Keratinocyte (primary cell): ENCODE measurements at regions not wholly inside any gene's neighbourhood (a gene's known extent, or its start where the extent isn't known, plus 50 kb on each side); places are given as distances from the start of the nearest gene placed in this dataset.
A peak's percentile ranks its signal among the peaks of the same experiment; 100 is the strongest.

Source experiments
- DNase-seq: peaks from one replicate; pipeline ENCODE4 v3.0.0-alpha.2; 2011; ENCODE audit warnings: low read depth, missing footprints, low spot score
- FAIRE-seq: peaks from 2 replicates; lab custom pipeline; 2011; peaks lifted over from hg19 to GRCh38; lab: Jason Lieb, UNC
- H2AFZ ChIP-seq: 2 replicates; pipeline ENCODE4 v1.6.0; 2012; ENCODE audit warnings: low read length, control low read depth, inconsistent platforms; ENCODE audit not compliant: control insufficient read depth
- H3K27ac ChIP-seq: 2 replicates; pipeline ENCODE4 v1.5.1; 2011; ENCODE audit warnings: low read length; ENCODE audit not compliant: control insufficient read depth, insufficient read depth
- H3K27me3 ChIP-seq: 3 replicates; pipeline ENCODE4 v1.6.0; 2011; ENCODE audit warnings: low read length; ENCODE audit not compliant: control insufficient read depth, insufficient read depth; ENCODE audit errors: extremely low read depth
- H3K36me3 ChIP-seq, 2 experiments: 2 replicates in 1 of 2; 3 replicates in 1 of 2; pipeline ENCODE4 v1.5.1; 2011; ENCODE audit warnings: low read length in 2 of 2, mild to moderate bottlenecking in 1 of 2; ENCODE audit not compliant: control insufficient read depth in 2 of 2, insufficient read depth in 2 of 2; ENCODE audit errors: extremely low read depth in 1 of 2
- H3K4me1 ChIP-seq: 3 replicates; pipeline ENCODE4 v1.5.1; 2011; ENCODE audit warnings: low read length; ENCODE audit not compliant: control insufficient read depth, insufficient read depth; ENCODE audit errors: extremely low read depth
- H3K4me2 ChIP-seq: 3 replicates; pipeline ENCODE4 v1.6.0; 2011; ENCODE audit warnings: low read depth, low read length; ENCODE audit not compliant: control insufficient read depth, insufficient read depth; ENCODE audit errors: extremely low read depth
- H3K4me3 ChIP-seq, 3 experiments: fragments of 200-600 bp in 1 of 3; sonication (generic) in 1 of 3; 2 replicates in 2 of 3; 3 replicates in 1 of 3; pipeline ENCODE4 v1.5.1; 2011 to 2016; ENCODE audit warnings: low read length in 3 of 3, mild to moderate bottlenecking in 3 of 3, control low read depth in 2 of 3, inconsistent platforms in 1 of 3, low read depth in 1 of 3, mixed read lengths in 1 of 3, mixed run types in 1 of 3, moderate library complexity in 1 of 3; ENCODE audit not compliant: control insufficient read depth in 2 of 3, insufficient read depth in 2 of 3; ENCODE audit errors: extremely low read depth in 1 of 3
- H3K79me2 ChIP-seq: 2 replicates; pipeline ENCODE4 v1.6.0; 2012; ENCODE audit warnings: low read length; ENCODE audit not compliant: control insufficient read depth, insufficient read depth
- H3K9ac ChIP-seq: 3 replicates; pipeline ENCODE4 v1.6.0; 2011; ENCODE audit warnings: low read length; ENCODE audit not compliant: control insufficient read depth, insufficient read depth; ENCODE audit errors: extremely low read depth
- H3K9me1 ChIP-seq: 3 replicates; pipeline ENCODE4 v1.6.0; 2011; ENCODE audit warnings: low read length; ENCODE audit not compliant: control insufficient read depth, insufficient read depth; ENCODE audit errors: extremely low read depth
- H3K9me3 ChIP-seq: 2 replicates; pipeline ENCODE4 v1.5.1; 2012; ENCODE audit warnings: low read depth, low read length; ENCODE audit not compliant: control insufficient read depth
- H4K20me1 ChIP-seq: 3 replicates; pipeline ENCODE4 v1.6.0; 2011; ENCODE audit warnings: low read length; ENCODE audit not compliant: control insufficient read depth, insufficient read depth; ENCODE audit errors: extremely low read depth
- CTCF ChIP-seq, 3 experiments: IDR thresholded peaks in 1 of 3; conservative IDR thresholded peaks in 1 of 3; optimal IDR thresholded peaks in 1 of 3; 2 replicates in 2 of 3; 3 replicates in 1 of 3; pipeline versions ENCODE3 to v1.5.1; 2011; ENCODE audit warnings: low read length in 3 of 3, mild to moderate bottlenecking in 3 of 3, moderate library complexity in 2 of 3, control low read depth in 1 of 3, inconsistent platforms in 1 of 3; ENCODE audit not compliant: insufficient read depth in 2 of 3; ENCODE audit errors: extremely low read depth in 1 of 3
- EZH2 ChIP-seq: IDR thresholded peaks from one replicate; pipeline ENCODE4 v1.6.1; 2012; ENCODE audit warnings: inconsistent platforms, mild to moderate bottlenecking, low read length, moderate library complexity
- dilution Hi-C: fragments of 300-500 bp; cut with MboI; formaldehyde crosslinking; loops from one replicate; pipeline ENCODE4 v1.7.0; 2020; ENCODE audit warnings: low sequenced_read_pairs; ENCODE audit not compliant: extremely low pct_ligation_motif_present

- dilution Hi-C loops: no loop called here
- no peaks in the 10 kb centered on the region for H4K20me1 ChIP-seq
- DNase-seq: no peak
- no peak overlapping the region for H3K4me2 ChIP-seq
- H3K4me1 ChIP-seq: no peaks in the 10 kb centered on the region
- H3K27me3 ChIP-seq: no peaks in the 10 kb centered on the region
- H3K27ac ChIP-seq: no peak overlapping the region
- TF ChIP-seq CTCF (optimal IDR thresholded peaks at IDR 0.05 in 1 of 3, IDR thresholded peaks at IDR 0.05 in 1 of 3, conservative IDR thresholded peaks at IDR 0.05 in 1 of 3; ENCODE audit: extremely low read depth in 1 of 3, insufficient read depth in 2 of 3, low read length in 3 of 3) (peak in 1 of 3 experiments; percentile 31), EZH2 (no peak)
- no peaks in the 10 kb centered on the region for H3K9me1 ChIP-seq
- H2AFZ ChIP-seq: no peak overlapping the region
- H3K9ac ChIP-seq: no peak overlapping the region
- H3K4me3 ChIP-seq: no peak overlapping the region
- FAIRE-seq: no peak
- H3K36me3 ChIP-seq: no peaks in the 10 kb centered on the region
- no peaks in the 10 kb centered on the region for H3K9me3 ChIP-seq
- no peaks in the 10 kb centered on the region for H3K79me2 ChIP-seq
These were observed 147.4 kb upstream of the PUM3 start for GRCh38 chr9:2991292-2991691.

GRCh38 chr9:2987679-2988078, 143.8 kb upstream of the PUM3 start:
- FAIRE-seq (no peak), DNase-seq (no peak)
- H3K4me2 ChIP-seq: no peak overlapping the region
- no peak overlapping the region for H2AFZ ChIP-seq
- no peaks in the 10 kb centered on the region for H4K20me1 ChIP-seq
- H3K4me3 ChIP-seq: no peak overlapping the region
- H3K4me1 ChIP-seq: no peaks in the 10 kb centered on the region
- no peaks in the 10 kb centered on the region for H3K9me1 ChIP-seq
- no peaks in the 10 kb centered on the region for H3K27me3 ChIP-seq
- TF ChIP-seq EZH2: no peak
- no peaks in the 10 kb centered on the region for H3K9me3 ChIP-seq
- H3K79me2 ChIP-seq: no peaks in the 10 kb centered on the region
- dilution Hi-C loops: no loop called here
- H3K36me3 ChIP-seq: no peaks in the 10 kb centered on the region
- no peak overlapping the region for H3K9ac ChIP-seq
- no peak overlapping the region for H3K27ac ChIP-seq

- H3K9me1 ChIP-seq: no peaks in the 10 kb centered on the region
- H2AFZ ChIP-seq: no peak overlapping the region
- no peaks in the 10 kb centered on the region for H3K4me1 ChIP-seq
- TF ChIP-seq CTCF (optimal IDR thresholded peaks at IDR 0.05 in 1 of 3, IDR thresholded peaks at IDR 0.05 in 1 of 3, conservative IDR thresholded peaks at IDR 0.05 in 1 of 3; ENCODE audit: extremely low read depth in 1 of 3, insufficient read depth in 2 of 3, low read length in 3 of 3) (no peak), EZH2 (no peak)
- H3K4me3 ChIP-seq: no peak overlapping the region
- H4K20me1 ChIP-seq: no peaks in the 10 kb centered on the region
- no peak overlapping the region for H3K9ac ChIP-seq
- FAIRE-seq: no peak
- no peak for DNase-seq
- H3K27me3 ChIP-seq: no peaks in the 10 kb centered on the region
- no peaks in the 10 kb centered on the region for H3K9me3 ChIP-seq
- H3K79me2 ChIP-seq: no peaks in the 10 kb centered on the region
- dilution Hi-C loops: no loop called here
- H3K36me3 ChIP-seq: no peaks in the 10 kb centered on the region
- H3K4me2 ChIP-seq: no peak overlapping the region
- H3K27ac ChIP-seq: no peak overlapping the region
These were observed 141.4 kb upstream of the PUM3 start for GRCh38 chr9:2985343-2985742.
